Smooth muscle cell (in vitro differentiated cells): ENCODE measurements at regions not wholly inside any gene's neighbourhood (a gene's known extent, or its start where the extent isn't known, plus 50 kb on each side); places are given as distances from the start of the nearest gene placed in this dataset.

Experiments used
- DNase-seq: peaks from one replicate; lab custom pipeline; 2025; ENCODE audit not compliant: unreplicated experiment; lab: John Stamatoyannopoulos, UW
- H2AFZ ChIP-seq: fragments of 200-600 bp; sonication (generic); 2 replicates; pipeline ENCODE4 v1.6.0; 2016; ENCODE audit warnings: antibody characterized with exemption, low read depth, mild to moderate bottlenecking
- H3F3A ChIP-seq: fragments of 200-600 bp; sonication (generic); 2 replicates; pipeline ENCODE4 v1.6.0; 2017; ENCODE audit warnings: antibody characterized with exemption, low read depth
- H3K27ac ChIP-seq: fragments of 200-600 bp; sonication (generic); 2 replicates; pipeline ENCODE4 v1.5.1; 2016; ENCODE audit warnings: low read depth, mild to moderate bottlenecking
- H3K27me3 ChIP-seq: fragments of 200-600 bp; sonication (generic); 2 replicates; pipeline ENCODE4 v1.6.1; 2016; ENCODE audit warnings: low read depth, mild to moderate bottlenecking
- H3K36me3 ChIP-seq: fragments of 200-600 bp; sonication (generic); 2 replicates; pipeline ENCODE4 v1.5.1; 2016; ENCODE audit warnings: low read depth
- H3K4me1 ChIP-seq: fragments of 200-600 bp; sonication (generic); 2 replicates; pipeline ENCODE4 v1.5.1; 2016; ENCODE audit warnings: low read depth
- H3K4me2 ChIP-seq: fragments of 200-600 bp; sonication (generic); 2 replicates; pipeline ENCODE4 v1.6.0; 2016; ENCODE audit warnings: mild to moderate bottlenecking
- H3K4me3 ChIP-seq: fragments of 200-600 bp; sonication (generic); 2 replicates; pipeline ENCODE4 v1.5.1; 2016; ENCODE audit warnings: mild to moderate bottlenecking
- H3K79me2 ChIP-seq: fragments of 200-600 bp; sonication (generic); 2 replicates; pipeline ENCODE4 v1.6.0; 2016; ENCODE audit warnings: low read depth, mild to moderate bottlenecking
- H3K9ac ChIP-seq: fragments of 200-600 bp; sonication (generic); 2 replicates; pipeline ENCODE4 v1.6.0; 2016; ENCODE audit warnings: low read depth
- H3K9me3 ChIP-seq: fragments of 200-600 bp; sonication (generic); replicated peaks from 2 replicates; pipeline ENCODE4 v1.5.1; 2016; ENCODE audit warnings: low read depth
- H4K20me1 ChIP-seq: fragments of 200-600 bp; sonication (generic); 2 replicates; pipeline ENCODE4 v1.6.0; 2016; ENCODE audit warnings: low read depth
- WGBS: methylation state at CpG from one replicate; pipeline ENCODE4 v1.1.7; 2016; ENCODE audit warnings: low lambda C conversion rate; 5-methylcytosine and 5-hydroxymethylcytosine counted together
- TF ChIP-seq, protein P1 (sequence below): fragments of 200-600 bp; sonication (generic); IDR thresholded peaks from 2 replicates; pipeline ENCODE4 v1.5.1; 2017; ENCODE audit warnings: borderline replicate concordance, mild to moderate bottlenecking, antibody characterized with exemption; ENCODE audit not compliant: insufficient read depth, poor library complexity, severe bottlenecking

DNA sequence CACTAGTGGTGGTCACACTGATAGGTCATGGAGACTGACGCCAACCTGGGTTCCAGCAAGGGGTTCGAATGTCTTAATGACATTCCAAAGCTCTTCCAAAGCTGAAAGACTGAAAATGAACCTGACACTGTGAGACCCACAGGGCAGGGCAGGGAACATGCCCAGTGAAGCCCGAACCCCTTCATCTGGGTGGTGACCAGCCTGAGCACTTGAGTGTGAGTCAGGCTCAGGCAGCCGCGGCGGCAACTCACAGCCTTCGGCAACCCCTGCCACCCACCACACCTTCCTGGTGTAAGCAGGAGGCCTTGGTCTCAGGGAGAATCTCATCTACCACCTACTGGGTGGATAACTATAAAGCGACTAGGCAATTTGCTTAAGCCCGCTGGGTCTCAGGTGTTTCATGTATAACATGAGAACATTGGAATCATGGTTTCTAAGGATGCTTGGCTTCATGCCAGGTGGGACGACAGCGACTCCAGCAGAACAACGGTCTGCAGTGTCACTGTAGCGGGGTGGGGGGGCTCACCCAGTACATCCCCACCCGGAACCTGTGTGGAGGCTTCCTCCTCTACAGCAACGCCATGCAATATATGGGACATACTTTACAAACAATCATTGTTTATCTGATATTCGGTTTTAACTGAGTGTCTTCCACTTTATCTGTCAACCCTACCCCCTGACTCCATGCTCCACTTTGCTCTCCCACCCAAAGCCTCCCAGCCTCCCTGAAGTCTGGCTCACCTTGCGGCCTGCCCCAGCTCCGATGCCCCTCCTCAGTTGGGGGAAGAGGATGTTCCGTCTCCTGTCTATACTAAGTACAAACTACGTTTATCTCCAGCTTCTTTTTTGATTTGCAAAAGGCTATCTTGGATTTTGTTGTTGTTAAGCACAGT lies 125.0 kb upstream of the MEF2A start:
- H3K9ac ChIP-seq, result no peak overlapping the region
- no peak overlapping the region for H3K4me3 ChIP-seq
- H3K4me2 ChIP-seq, result no peak overlapping the region
- H2AFZ ChIP-seq, result no peak overlapping the region
- H4K20me1 ChIP-seq, result no peaks in the 10 kb centered on the region
- H3K9me3 ChIP-seq, result no peaks in the 10 kb centered on the region
- H3K36me3 ChIP-seq, result no peaks in the 10 kb centered on the region
- no peaks in the 10 kb centered on the region for H3F3A ChIP-seq
- TF ChIP-seq, protein P1, sequence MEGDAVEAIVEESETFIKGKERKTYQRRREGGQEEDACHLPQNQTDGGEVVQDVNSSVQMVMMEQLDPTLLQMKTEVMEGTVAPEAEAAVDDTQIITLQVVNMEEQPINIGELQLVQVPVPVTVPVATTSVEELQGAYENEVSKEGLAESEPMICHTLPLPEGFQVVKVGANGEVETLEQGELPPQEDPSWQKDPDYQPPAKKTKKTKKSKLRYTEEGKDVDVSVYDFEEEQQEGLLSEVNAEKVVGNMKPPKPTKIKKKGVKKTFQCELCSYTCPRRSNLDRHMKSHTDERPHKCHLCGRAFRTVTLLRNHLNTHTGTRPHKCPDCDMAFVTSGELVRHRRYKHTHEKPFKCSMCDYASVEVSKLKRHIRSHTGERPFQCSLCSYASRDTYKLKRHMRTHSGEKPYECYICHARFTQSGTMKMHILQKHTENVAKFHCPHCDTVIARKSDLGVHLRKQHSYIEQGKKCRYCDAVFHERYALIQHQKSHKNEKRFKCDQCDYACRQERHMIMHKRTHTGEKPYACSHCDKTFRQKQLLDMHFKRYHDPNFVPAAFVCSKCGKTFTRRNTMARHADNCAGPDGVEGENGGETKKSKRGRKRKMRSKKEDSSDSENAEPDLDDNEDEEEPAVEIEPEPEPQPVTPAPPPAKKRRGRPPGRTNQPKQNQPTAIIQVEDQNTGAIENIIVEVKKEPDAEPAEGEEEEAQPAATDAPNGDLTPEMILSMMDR, result no peak
- WGBS, result 94% methylated on average over 20 of the region's 20 CpGs
- no peak for DNase-seq
- no peaks in the 10 kb centered on the region for H3K79me2 ChIP-seq
- H3K27me3 ChIP-seq, result no peaks in the 10 kb centered on the region
- H3K27ac ChIP-seq, result no peak overlapping the region
- peaks cover 8% of the 10 kb centered on the region for H3K4me1 ChIP-seq

DNA sequence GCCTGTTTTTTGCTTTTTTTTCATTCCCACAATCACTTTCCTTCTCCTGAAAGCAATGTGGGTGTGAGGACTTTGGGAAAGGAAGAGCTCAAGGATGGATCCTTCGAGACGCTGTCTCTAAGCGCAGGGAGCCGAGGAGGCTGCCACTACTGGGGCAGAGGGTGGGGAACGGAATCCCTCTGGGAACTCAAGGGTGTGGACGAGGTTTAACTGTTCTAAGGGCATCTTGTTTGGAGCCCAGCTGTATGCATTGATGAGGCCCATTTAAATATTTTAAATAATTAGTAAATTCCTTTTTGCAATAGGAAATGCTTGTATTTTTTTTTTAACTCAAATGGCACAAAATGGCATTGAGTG lies 124.4 kb upstream of the MEF2A start:
- peak overlapping the region; percentile 42 for H3K4me2 ChIP-seq
- no peak overlapping the region for H3K27ac ChIP-seq
- 69% methylated on average over 6 of the region's 6 CpGs for WGBS

DNA sequence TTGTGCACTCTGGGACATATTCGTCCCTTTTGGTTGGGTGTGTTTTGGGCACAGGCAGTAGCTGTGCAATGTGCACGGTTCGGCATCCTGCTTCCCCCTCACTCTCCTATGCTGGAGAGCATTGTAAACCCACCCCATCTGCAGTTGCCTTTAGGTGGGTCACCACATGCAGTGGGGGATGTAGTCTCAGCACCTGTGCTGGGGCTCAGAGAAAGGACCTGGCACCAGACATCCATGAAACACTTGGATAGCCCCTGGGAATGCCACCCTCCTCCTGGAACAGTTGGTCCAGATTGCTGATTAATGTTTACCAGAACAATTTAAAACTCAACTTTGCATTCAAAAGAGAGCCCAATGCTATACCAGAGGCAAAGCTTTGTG lies 123.9 kb upstream of the MEF2A start:
- Histone ChIP-seq H3K4me2 (peak overlapping the region; percentile 42), H2AFZ (no peak overlapping the region), H3K4me1 (peaks cover 8% of the 10 kb centered on the region), H3K27me3 (no peaks in the 10 kb centered on the region), H3K4me3 (no peak overlapping the region), H3F3A (no peaks in the 10 kb centered on the region), H3K36me3 (no peaks in the 10 kb centered on the region), H4K20me1 (no peaks in the 10 kb centered on the region), H3K79me2 (no peaks in the 10 kb centered on the region), H3K9me3 (no peaks in the 10 kb centered on the region), H3K9ac (no peak overlapping the region), H3K27ac (peak overlapping the region; percentile 69)
- no peak for DNase-seq
- WGBS, result 93% methylated on average over 3 of the region's 3 CpGs
- TF ChIP-seq, protein P1, result no peak

More for the DNA sequence above, 124.4 kb upstream of the MEF2A start:
- H3F3A ChIP-seq, result no peaks in the 10 kb centered on the region
- no peaks in the 10 kb centered on the region for H3K27me3 ChIP-seq
- no peaks in the 10 kb centered on the region for H3K79me2 ChIP-seq
- H2AFZ ChIP-seq, result no peak overlapping the region
- no peak overlapping the region for H3K9ac ChIP-seq
- no peaks in the 10 kb centered on the region for H3K9me3 ChIP-seq
- TF ChIP-seq, protein P1, result no peak
- DNase-seq, result no peak
- H3K4me3 ChIP-seq, result no peak overlapping the region
- no peaks in the 10 kb centered on the region for H3K36me3 ChIP-seq
- H4K20me1 ChIP-seq, result no peaks in the 10 kb centered on the region
- H3K4me1 ChIP-seq, result peaks cover 8% of the 10 kb centered on the region
